Stimulated activated CD4-positive, alpha-beta T cell treated with anti-CD3 and anti-CD28 coated beads, Interleukin-2, amount 100 ng/mL, for 48 hours (primary cell): ENCODE measurements at regions not wholly inside any gene's neighbourhood (a gene's known extent, or its start where the extent isn't known, plus 50 kb on each side); places are given as distances from the start of the nearest gene placed in this dataset.

Experiments
- DNase-seq, 2 donors: peaks; one replicate each; pipeline ENCODE4 v3.0.0-alpha.2; 2020

DNA sequence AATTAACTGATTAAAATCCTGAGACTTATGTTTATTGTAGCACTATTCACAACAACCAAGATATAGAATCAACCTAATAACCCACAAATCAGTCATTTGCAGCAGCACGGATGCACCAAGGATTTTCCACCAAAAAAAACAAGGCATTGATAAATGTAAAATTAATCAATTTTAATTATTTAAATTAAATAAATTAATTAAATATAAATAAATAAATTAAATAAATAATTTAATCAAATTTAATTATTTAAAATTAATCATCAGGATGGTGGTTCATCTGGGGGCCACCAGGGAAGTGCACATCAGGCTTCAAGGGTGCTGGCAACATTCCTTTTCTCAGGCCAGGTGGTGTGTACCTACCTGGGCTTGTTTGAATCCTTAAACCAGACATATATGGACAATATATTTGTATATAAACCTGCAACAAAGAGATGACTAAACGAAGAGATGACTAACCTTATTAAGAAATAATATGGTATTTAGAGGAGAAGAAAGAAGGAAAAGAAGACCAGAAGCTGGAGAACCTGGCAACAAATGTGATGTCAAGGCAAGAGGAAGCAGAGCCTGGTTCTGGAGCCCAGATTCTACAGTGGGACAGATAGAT, 89.2 kb downstream of the CD164 start:
- no peak for DNase-seq

DNA sequence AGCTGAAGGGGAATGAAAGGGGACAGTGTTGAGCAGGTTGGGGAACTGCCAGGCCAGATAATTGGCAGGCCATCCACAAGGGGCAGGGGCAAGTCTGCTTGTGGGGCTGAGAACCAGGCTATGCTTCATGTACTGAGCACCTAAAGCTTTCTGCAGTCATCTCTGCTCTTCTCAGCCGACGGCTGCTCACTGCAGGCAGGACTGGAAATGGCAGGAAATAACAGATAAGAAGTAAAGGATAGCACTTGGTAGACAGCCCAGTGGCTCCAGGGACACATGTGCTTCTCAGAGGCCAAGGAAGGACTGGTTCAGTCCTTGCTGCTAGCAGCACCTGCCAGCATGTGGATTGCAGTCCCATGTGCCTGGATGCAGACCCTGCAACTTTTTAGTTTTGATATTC, 89.8 kb downstream of the CD164 start:
- DNase-seq: no peak

DNA sequence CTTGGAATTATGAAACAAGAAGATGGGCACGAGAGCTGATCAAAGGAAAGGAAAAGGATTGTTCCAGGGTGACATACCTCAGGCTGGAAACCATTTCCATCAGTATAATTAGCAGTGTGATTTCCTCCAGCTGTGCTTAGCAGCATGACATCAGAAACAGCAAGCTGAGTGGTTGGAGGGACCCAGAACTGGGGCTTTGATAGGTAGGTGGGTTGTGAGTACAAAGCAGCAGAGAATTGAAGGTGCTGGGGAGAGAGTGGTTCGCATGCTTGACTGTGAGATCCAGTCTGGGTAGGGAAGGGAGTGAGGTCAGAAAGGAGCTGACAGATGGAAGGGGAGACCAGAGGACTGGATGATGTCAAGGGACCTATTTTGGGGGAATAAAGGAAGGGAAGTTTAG, 90.4 kb downstream of the CD164 start:
- DNase-seq: no peak

DNA sequence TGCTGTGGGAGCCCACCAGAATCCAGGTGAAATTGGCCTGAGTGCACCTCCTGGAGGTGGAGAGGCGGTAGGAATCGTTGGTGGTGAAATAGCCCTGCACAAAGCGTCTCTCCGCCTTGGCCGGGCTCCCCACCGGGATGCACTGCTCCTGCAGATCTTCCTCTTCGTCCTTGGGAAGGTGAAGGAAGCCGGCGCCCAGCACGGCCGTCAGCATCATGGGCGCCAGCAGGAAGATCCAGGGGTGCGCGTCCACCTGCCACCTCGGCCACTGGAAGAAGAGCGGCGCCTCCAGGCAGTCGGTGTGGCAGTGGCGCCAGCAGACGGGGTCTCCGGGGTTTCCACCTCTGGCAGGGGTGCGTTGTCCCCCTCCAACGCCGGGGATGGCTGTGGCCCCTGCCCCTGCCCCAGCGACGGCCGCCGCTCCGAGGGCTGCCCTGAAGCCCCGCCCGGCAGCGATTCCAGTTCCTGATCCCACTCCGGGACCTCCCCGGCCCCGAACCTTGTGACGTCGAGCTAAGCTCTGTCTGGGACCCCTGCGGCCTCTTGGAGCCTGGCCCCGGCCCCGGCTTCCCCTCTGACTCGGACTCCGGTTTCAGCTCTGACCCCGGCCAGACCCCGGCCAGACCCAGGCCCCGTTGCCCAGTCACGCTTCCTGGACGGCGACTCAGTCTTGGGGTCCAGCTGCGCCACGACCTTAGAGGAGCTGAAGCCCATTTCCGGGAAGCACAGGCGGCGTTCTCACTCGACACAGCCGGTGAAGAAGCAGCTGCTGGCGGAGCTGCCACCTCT, 91.9 kb downstream of the CD164 start:
- DNase-seq: no peak

DNA sequence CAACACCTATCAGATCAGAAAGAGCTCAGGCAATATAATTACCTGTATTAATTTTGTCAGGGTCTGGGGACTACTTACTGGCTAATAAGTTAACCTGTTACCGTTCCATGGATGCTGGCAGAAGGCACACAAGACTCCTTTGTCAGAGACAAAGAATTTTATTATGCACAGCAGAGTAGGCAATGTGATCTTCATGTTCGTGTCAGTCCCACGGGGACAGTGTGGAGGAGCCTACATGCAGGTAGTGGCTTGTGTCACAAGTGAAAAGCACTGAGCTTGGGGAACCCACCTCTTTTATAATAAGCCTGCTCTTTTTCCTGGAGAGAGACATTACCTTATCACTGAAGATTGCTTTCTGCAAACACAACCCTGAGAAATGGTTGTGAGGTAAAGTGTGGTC, 96.9 kb downstream of the CD164 start:
- DNase-seq: no peak

DNA sequence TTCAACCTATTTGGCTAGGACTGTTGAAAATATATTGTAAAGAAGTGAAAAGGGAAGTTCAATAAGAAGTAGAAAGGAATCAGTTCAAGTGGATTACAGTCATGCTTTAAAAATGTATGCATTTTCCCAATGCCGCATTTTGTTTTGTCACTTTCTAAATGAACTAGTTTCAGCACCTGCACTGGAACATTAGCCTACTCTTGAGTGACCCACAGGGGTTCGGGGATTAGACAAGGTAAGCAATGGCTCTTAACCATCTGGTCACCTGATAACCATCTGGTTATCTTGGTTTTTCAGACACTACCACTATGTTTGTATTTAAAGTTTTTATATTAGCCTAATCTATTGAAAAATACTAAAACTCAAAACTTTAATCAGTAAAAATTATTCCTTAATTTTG, 97.6 kb downstream of the CD164 start:
- no peak for DNase-seq

DNA sequence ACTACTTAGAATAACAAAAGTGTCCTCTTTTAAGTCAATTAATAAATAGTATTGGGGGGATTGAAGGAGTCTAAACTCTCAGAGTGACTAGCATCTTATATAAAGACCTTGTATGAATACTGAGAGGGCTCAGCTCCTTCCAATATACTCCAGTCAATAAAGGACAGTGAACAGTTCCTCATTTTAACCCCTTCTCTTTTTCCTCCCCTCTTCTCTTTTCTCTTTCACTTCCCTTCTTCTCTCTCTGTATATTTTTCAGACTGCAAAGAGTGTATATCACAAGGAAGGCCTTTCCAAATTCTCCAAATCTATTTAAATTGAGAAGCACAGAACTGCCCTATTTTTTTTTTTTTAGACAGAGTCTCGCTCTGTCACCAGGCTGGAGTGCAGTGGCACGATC, 99.5 kb downstream of the CD164 start:
- DNase-seq: no peak

DNA sequence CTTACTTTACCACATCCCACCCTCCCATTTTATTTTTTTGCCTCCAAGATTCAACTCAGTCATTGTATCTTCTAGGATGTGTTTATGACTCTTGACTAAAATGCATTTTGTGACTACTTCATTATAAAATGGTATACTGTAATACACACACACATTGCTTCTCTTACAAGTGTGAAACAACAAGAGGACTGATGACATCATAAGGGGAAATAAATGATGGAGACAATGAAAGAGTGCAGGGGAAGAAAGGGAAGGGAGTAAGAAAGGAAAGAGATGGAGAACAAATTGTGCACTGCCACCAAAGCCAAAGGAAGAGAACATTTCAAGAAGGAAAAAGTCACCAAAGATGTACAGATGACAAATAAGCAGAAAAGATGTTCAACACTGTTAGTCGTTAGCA, 102.6 kb downstream of the CD164 start:
- no peak for DNase-seq

DNA sequence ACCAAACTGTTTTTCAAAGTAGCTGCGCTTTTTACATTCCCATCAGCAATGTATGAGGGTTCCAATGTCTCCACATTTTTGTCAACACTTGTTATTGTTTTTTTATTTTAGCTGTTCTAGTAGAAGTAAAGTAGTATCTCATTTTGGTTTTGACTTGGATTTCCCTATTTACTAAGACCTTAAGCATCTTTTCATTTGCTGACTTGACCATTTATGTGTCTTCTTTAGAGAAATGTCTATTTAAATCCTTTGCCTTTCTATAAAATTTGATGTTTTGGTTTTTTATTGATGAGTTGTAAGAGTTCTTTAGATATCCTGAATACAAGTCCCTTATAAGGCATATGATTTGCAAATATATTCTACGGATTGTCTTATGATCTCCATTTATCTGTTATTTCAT, 110.6 kb downstream of the CD164 start:
- DNase-seq: no peak

DNA sequence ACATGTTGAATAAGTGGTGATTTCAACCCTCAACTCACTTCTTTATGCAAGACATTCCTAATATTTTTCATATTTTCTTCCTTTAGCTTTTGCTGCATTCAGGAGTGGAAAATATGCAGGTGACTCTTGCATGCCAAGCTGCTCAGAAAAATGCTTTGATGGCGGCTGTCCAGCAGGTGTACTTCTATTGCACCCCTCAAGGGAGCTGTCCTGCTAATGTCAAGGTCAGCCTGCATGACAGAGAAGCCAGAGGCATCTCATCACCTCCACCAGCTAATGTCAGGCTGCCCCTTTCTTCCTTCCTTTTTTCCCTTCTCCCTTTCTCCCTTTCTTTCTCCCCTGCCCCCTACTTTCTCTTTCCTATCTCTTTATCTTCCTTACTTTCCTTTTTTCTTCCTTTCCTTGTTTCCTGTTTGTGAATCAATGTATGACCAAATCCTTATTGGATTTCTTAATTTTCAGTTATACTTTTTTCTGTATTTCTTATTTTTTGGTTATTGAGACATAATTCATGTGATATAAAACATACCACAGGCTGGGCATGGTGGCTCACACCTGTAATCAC, 112.2 kb downstream of the CD164 start:
- DNase-seq: no peak

DNA sequence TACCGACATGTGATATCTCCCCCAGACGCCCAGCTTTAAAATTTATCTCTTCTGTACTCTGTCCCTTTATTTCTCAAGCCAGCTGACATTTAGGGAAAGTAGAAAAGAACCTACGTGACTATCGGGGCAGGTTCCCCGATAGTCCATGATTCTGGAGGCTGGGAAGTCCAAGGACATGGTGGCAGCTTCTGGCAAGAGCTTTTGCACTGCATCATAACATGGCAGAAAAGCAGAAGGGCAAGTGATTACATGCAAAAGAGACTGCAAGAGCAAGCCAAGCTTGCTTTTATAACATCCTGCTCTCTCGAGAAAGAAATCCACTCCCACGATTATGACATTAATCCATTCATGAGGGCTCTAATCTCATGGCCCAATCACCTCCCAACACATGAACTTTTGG, 113.2 kb downstream of the CD164 start:
- DNase-seq: no peak

DNA sequence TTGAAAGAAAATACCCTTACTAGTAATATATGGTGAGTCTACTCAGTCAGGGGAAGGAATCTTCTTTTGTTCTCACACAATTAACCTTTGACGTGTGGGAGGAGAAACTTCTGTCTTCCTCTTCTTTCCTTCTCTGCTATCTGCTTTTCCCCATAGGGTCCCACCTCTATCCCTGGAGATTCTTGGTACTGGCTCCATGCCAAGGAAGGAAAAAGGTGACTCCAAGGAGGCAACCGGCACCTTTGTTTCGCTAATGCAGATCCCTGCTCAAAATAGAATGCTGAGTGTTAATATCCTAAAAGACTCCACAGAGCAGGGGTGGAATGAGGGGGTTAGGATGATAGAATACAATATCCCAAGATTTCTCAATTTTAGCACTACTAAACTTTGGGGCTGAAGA, 116.7 kb downstream of the CD164 start:
- DNase-seq: no peak

DNA sequence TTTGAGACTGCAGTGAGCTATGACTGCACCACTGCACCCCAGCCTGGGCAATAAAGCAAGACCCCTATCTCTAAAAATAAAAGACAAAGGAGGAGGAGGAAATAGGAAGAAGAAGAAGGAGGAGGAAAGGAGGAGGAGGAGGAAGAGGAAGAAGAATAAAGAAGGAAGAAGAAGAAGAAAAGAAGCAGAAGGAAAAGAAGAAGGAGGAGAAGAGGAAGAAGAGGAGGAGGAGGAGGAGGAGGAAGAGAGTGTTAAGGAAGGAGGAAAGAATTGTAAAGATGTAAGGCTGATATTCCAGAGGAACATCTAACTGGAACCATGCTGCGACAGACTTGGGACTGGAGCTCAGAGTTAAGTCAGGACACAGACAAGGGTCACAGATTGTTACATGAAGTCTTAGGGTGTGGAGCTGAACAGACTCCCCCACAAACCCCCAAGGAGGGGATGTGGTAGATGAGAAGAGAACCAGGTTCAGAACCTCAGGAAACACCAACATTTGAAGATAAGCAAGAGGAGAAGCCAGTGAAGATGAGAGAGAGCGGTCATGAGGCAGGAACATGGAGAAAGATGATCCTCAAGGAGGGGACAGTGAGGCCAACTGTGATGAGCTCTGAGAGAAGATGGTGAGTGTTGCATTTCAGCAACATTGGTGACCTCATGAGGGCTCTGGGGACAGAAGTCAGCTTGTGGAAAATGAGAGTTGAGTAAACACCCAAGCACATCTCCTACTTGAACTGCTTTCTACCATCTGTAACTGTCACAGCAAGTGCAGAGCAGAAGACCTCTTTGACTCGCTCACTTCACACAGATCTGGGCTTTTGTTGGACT, 118.2 kb downstream of the CD164 start:
- no peak for DNase-seq

DNA sequence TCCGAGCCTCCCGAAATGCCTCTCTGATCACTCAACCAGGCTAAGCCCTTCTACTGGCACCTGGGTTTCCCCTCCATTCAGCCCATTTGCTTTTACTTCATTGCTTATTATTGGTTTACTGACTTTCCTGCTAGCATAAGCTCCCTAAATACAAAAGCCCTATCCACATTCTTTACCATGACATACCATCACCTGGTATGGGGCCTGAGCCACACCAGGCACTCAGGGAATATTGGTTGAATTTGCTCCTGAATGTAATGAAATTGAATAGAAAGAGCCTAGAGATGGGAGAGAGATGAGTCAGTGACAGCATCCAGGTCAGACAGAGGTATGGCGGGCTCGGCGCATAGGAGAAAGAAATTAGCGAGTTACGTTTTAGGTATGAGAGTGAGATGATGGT, 120.0 kb downstream of the CD164 start:
- DNase-seq: no peak

DNA sequence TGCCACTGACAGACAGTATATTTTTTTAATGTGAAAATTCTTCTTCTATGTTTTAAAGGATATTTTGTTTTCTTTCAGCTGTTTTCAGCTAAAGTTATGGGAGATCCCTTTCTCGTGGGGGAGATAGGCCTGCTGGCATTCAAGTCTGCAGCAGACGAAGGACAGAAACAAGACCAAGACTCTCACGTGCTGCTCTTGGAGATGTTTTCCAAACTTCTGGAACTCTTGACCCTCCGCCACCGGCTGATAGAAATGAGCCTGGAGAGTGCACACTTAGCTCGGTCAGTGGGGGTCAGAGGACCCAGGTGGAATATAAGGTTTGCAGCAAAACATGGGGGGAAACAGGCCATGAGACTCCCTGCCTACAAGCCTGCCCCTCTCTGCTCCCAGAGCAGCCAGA, 120.5 kb downstream of the CD164 start:
- DNase-seq: no peak

DNA sequence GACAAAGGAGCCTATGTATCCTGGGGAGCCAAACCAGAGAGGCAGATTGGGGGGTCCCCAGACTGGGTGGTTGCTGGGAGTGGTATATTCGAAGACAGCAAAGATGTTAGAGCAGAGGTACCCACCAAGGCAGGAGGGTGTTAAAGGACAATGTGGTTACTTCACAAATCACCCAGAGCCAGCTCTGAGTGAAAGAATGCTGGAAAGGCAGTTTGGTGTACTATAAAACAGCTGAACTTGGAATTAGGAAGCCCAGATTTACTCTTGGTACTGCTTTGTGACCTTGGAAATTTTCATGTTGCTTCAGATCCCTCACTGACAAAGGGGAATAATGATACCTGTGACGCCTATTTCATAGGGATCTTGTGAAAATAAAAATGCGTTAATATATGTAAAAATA, 121.6 kb downstream of the CD164 start:
- DNase-seq: no peak

DNA sequence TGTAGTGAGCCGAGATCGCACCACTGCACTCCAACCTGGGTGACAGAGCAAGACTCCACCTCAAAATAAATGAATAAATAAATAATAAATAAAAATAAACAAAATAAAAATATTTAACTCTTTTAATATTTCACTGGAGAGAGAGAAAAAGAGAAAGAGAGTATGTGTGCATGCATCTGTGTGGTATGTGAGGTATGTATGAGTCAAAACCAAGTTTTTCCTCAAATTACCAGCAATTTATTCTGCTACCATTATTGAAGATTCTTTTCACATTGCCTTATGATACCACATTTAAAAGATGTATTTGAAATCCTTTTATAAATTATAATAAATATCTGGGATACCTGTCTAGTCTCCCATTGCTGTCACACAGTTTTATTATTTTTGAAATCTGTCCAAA, 122.1 kb downstream of the CD164 start:
- no peak for DNase-seq

DNA sequence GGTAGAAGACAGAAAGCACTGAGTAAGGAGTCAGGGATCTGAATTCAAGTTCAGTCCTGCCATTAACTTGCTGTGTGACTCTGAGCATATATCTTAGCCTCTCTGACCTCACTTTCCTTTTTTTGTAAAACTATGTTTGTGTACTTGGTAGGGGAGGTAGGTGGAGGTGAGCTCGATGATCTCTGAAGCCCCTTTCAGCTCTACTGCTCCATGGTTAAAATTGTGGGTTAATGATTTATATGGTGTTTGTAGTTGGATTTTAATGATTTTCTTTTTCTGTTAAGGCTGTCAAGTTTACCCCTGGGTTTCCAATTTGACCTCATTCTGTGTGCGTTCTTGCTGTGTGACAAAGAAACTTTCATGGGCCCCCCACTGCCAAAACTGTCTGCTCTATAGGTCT, 124.1 kb downstream of the CD164 start:
- no peak for DNase-seq

DNA sequence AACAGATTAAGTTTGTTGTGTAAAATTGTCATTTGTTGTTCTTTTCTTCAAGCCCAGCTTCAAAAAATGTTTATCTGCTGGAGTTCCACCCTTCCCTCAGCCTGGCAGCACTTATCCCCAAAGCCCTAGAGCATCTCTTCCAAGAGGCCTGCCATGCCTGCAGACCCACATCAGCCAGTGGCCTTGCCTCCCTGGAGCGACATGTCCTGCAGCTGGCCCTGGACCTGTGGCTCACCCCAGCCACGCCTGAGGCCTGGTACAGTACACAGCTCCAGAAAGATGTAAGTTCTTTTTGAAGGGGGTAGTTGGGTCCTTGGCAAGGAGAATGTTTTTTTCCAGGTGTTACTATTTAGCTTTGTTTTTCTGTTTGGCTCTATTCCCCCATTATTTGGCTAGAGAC, 124.8 kb downstream of the CD164 start:
- DNase-seq: no peak

DNA sequence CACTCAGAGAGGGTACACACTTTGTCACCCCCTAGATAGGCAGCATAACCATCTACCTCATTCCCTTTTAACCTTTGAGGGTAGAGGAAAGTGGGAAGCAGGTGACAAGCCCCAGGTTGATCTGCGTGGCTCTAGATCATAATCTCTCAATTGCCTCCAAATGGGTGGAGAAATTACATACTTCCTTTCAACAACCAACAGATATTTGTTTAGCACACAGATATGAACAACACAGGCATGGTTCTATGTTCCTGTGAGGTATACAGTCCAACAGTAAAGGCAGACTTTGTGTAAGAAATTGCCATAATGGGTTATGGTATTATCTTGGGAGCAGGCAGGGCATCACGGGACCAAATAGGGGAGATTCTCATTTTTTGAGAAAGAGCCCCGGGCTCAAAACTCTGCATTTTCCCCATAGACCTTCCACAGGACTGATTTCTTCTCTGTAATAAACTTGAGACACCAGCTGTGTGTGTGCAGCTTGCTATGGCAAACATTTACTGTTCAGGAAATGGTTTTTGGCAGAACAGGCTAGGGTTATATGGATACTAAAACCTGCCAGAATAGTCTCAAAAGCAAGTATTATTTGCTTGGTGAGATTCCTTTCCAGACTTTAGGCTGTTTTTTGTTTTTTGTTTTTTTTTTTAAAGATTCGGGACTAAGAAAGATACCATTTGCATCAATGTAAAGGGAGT, 126.2 kb downstream of the CD164 start:
- no peak for DNase-seq

DNA sequence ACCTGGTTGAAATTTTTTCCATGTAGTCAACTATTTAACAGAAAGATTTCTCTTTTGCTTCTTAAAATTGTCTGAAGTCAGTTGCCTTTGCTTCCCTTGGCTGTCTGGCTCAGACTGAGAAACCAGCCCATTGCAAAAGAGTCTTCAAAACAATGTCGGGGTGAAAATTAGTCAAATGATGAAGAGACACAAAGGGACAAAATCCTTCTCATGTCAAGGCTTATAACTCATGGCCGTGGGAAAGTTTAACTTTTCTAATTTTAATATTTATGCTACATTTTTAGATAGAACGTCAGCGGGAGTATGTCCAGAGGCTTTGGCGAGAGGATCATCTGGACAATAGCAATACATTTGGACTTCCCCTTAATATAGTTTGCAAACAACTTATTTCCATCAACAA, 127.2 kb downstream of the CD164 start:
- DNase-seq: no peak

DNA sequence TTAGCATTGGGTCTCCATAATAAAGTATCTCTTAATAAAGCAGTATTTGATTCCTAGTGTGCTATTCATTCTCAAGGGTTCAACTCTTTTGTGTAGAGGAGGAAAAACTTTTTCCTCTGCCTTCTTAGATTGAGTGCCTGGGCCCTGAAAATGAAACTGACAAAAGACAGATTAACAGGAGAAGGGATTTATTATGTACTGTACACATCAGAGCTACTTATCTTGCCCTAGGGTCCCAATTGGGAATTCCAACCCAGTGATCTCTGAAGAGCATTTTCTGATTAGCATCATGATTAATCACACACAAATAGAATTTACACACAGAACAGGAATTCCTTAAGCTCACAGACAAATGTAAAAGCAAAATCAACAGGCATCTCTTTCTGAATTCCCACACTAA, 128.9 kb downstream of the CD164 start:
- DNase-seq: no peak
